GM12878 (cell line): ENCODE measurements at regions not wholly inside any gene's neighbourhood (a gene's known extent, or its start where the extent isn't known, plus 50 kb on each side); places are given as distances from the start of the nearest gene placed in this dataset.

Source experiments
- ATAC-seq: fragments of 200-7000 bp; cut with Tn5 transposase; 3 replicates; pipeline ENCODE4 v1.9.1; 2020; ENCODE audit warnings: mild to moderate bottlenecking, moderate library complexity
- BruUV-seq: library from RNA; stranded (reverse); fragments of 400-500 nt; replicated peaks from 2 replicates; lab custom pipeline; 2021; lab: Mats Ljungman, UMichigan
- CTCF ChIA-PET: fragments of 300-600 bp; sonication (Branson Sonifier 250); formaldehyde crosslinking; extraction: SDS; loops from one replicate; lab custom pipeline; 2021; ENCODE audit warnings: inconsistent platforms; lab: Yijun Ruan, JAX
- POLR2A ChIA-PET: fragments of 350-600 bp; formaldehyde crosslinking; extraction: SDS; loops from one replicate; lab custom pipeline; 2021; ENCODE audit warnings: inconsistent platforms; lab: Charles Lee
- RAD21 ChIA-PET: fragments of 300-600 bp; sonication (Branson Sonifier 250); formaldehyde crosslinking; loops from one replicate; lab custom pipeline; 2023; ENCODE audit warnings: antibody characterized with exemption; ENCODE audit not compliant: unreplicated experiment; lab: Charles Lee
- SMC1A ChIA-PET: fragments of 300-600 bp; sonication (Branson Sonifier 250); formaldehyde crosslinking; loops from one replicate; lab custom pipeline; 2023; ENCODE audit not compliant: unreplicated experiment, uncharacterized antibody; lab: Charles Lee
- DNase-seq: peaks from one replicate; pipeline ENCODE4 v3.0.0-alpha.2; 2011; ENCODE audit warnings: low read depth, low spot score
- FAIRE-seq: peaks from 3 replicates; lab custom pipeline; 2011; peaks lifted over from hg19 to GRCh38; lab: Jason Lieb, UNC
- H2AFZ ChIP-seq: 2 replicates; pipeline ENCODE4 v1.6.0; 2011; ENCODE audit warnings: low read depth, low read length, control low read depth; ENCODE audit not compliant: control insufficient read depth
- H3K27ac ChIP-seq: 2 replicates; pipeline ENCODE4 v1.5.1; 2011; ENCODE audit warnings: control low read depth; ENCODE audit not compliant: control insufficient read depth, insufficient read depth
- H3K27me3 ChIP-seq, 2 experiments: replicated peaks in 1 of 2; 2 replicates each; pipeline versions ENCODE4 v1.6.0 to v1.6.1; 2011; ENCODE audit warnings: low read length in 1 of 2; ENCODE audit not compliant: control insufficient read depth in 2 of 2, insufficient read depth in 2 of 2
- H3K36me3 ChIP-seq, 2 experiments: 2 replicates each; pipeline ENCODE4 v1.5.1; 2011; ENCODE audit warnings: low read length in 1 of 2; ENCODE audit not compliant: control insufficient read depth in 2 of 2, insufficient read depth in 2 of 2
- H3K4me1 ChIP-seq: 2 replicates; pipeline ENCODE4 v1.6.1; 2011; ENCODE audit warnings: mild to moderate bottlenecking, low read length, moderate library complexity, mixed read lengths; ENCODE audit not compliant: control insufficient read depth, insufficient read depth
- H3K4me2 ChIP-seq: 2 replicates; pipeline ENCODE4 v1.6.0; 2011; ENCODE audit warnings: control low read depth; ENCODE audit not compliant: control insufficient read depth, insufficient read depth
- H3K4me3 ChIP-seq: fragments of 200-600 bp; sonication (generic); 2 replicates; pipeline ENCODE4 v1.5.1; 2016
- H3K79me2 ChIP-seq: 2 replicates; pipeline ENCODE4 v1.6.0; 2011; ENCODE audit warnings: low read length; ENCODE audit not compliant: control insufficient read depth, insufficient read depth
- H3K9ac ChIP-seq: 2 replicates; pipeline ENCODE4 v1.8.0; 2011; ENCODE audit warnings: low read length, control low read depth, mixed read lengths; ENCODE audit not compliant: control insufficient read depth, insufficient read depth
- H3K9me3 ChIP-seq: replicated peaks from 3 replicates; pipeline ENCODE4 v1.5.1; 2011; ENCODE audit warnings: mild to moderate bottlenecking, low read length; ENCODE audit not compliant: control insufficient read depth, insufficient read depth
- H4K20me1 ChIP-seq: 2 replicates; pipeline ENCODE4 v1.6.0; 2011; ENCODE audit not compliant: control insufficient read depth, insufficient read depth
- CREM ChIP-seq: IDR thresholded peaks from 2 replicates; pipeline ENCODE4 v1.6.1; 2014; ENCODE audit warnings: antibody characterized with exemption, low read depth
- FOS ChIP-seq: IDR thresholded peaks from 3 replicates; pipeline ENCODE4 v1.6.1; 2011; ENCODE audit warnings: borderline replicate concordance; ENCODE audit not compliant: insufficient read length; ENCODE audit errors: extremely low read depth
- GATAD2B ChIP-seq: fragments of 450-650 bp; conservative IDR thresholded peaks from 2 replicates; pipeline ENCODE4 v1.6.1; 2017; ENCODE audit warnings: low read depth, mild to moderate bottlenecking, moderate library complexity
- HCFC1 ChIP-seq: fragments of 150-350 bp; IDR thresholded peaks from 2 replicates; pipeline ENCODE4 v1.6.1; 2014; ENCODE audit warnings: low read length
- NFIC ChIP-seq: IDR thresholded peaks from 2 replicates; pipeline ENCODE4 v1.6.1; 2012; ENCODE audit warnings: low read depth, mild to moderate bottlenecking, inconsistent platforms, low read length, moderate library complexity
- TARDBP ChIP-seq: IDR thresholded peaks from 2 replicates; pipeline ENCODE4 v1.6.1; 2016; ENCODE audit warnings: borderline replicate concordance
- TBL1XR1 ChIP-seq: IDR thresholded peaks from 2 replicates; pipeline ENCODE4 v1.6.1; 2012; ENCODE audit warnings: low read depth, low read length, improper control_type of control experiment
- WGBS: methylation state at CpG from one replicate; pipeline ENCODE4 v1.1.6; 2016; ENCODE audit warnings: low lambda C conversion rate; ENCODE audit not compliant: insufficient replicate concordance, insufficient coverage; ENCODE audit errors: missing lambda C conversion rate; 5-methylcytosine and 5-hydroxymethylcytosine counted together
- in situ Hi-C: fragments of 300-500 bp; cut with MboI; formaldehyde crosslinking; loops from 9 replicates; pipeline ENCODE4 v1.14.3; 2018; ENCODE audit warnings: mixed read lengths
- intact Hi-C: fragments of 100-400 bp; cut with micrococcal nuclease; formaldehyde crosslinking; loops from one replicate; pipeline ENCODE4 v1.14.2; 2022; ENCODE audit not compliant: unreplicated experiment
- TF ChIP-seq, protein P1 (sequence below): fragments of 450-650 bp; conservative IDR thresholded peaks from 2 replicates; pipeline ENCODE4 v1.6.1; 2017; ENCODE audit warnings: mild to moderate bottlenecking, moderate library complexity
- TF ChIP-seq, protein P2 (sequence below): fragments of 450-650 bp; IDR thresholded peaks from 2 replicates; pipeline ENCODE4 v1.6.1; 2017; ENCODE audit warnings: mild to moderate bottlenecking, moderate library complexity

DNA sequence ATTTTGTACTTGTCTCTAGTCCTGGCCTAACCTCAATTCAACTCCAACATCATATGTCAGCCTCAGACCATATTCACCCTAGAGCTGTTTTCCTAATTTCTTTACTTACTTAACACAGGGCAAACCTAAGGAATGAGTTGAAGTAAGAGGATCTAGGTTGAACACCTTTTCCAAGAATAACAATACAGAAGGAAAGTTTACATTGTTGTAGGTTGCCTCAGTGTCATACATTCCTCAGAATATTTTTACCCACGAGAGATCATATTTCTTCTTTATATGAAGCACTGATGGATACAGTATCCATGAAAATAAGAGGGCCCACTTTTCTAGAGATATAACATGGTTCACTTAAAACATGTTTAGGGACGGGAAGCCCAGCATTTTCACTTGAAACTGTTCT is 369.5 kb downstream of the CNTN6 start:
- ChIA-PET CTCF (no interaction called here), POLR2A (no interaction called here), SMC1A (no interaction called here), RAD21 (no interaction called here)
- Histone ChIP-seq H3K9ac (no peak overlapping the region), H3K27ac (no peak overlapping the region), H3K9me3 (no peaks in the 10 kb centered on the region), H3K4me3 (no peak overlapping the region), H2AFZ (no peak overlapping the region), H3K79me2 (no peaks in the 10 kb centered on the region), H3K4me2 (no peak overlapping the region), H3K27me3 (no peaks in the 10 kb centered on the region), H3K4me1 (no peaks in the 10 kb centered on the region), H4K20me1 (no peaks in the 10 kb centered on the region), H3K36me3 (no peaks in the 10 kb centered on the region)
- ATAC-seq (no peak), FAIRE-seq (no peak), DNase-seq (no peak)
- in situ Hi-C loops, result no loop called here
- BruUV-seq, result no TSS peak
- 0% methylated on average over 2 of the region's 2 CpGs for WGBS
- TF ChIP-seq, protein P1, sequence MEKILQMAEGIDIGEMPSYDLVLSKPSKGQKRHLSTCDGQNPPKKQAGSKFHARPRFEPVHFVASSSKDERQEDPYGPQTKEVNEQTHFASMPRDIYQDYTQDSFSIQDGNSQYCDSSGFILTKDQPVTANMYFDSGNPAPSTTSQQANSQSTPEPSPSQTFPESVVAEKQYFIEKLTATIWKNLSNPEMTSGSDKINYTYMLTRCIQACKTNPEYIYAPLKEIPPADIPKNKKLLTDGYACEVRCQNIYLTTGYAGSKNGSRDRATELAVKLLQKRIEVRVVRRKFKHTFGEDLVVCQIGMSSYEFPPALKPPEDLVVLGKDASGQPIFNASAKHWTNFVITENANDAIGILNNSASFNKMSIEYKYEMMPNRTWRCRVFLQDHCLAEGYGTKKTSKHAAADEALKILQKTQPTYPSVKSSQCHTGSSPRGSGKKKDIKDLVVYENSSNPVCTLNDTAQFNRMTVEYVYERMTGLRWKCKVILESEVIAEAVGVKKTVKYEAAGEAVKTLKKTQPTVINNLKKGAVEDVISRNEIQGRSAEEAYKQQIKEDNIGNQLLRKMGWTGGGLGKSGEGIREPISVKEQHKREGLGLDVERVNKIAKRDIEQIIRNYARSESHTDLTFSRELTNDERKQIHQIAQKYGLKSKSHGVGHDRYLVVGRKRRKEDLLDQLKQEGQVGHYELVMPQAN, result no peak
- TF ChIP-seq, protein P2, sequence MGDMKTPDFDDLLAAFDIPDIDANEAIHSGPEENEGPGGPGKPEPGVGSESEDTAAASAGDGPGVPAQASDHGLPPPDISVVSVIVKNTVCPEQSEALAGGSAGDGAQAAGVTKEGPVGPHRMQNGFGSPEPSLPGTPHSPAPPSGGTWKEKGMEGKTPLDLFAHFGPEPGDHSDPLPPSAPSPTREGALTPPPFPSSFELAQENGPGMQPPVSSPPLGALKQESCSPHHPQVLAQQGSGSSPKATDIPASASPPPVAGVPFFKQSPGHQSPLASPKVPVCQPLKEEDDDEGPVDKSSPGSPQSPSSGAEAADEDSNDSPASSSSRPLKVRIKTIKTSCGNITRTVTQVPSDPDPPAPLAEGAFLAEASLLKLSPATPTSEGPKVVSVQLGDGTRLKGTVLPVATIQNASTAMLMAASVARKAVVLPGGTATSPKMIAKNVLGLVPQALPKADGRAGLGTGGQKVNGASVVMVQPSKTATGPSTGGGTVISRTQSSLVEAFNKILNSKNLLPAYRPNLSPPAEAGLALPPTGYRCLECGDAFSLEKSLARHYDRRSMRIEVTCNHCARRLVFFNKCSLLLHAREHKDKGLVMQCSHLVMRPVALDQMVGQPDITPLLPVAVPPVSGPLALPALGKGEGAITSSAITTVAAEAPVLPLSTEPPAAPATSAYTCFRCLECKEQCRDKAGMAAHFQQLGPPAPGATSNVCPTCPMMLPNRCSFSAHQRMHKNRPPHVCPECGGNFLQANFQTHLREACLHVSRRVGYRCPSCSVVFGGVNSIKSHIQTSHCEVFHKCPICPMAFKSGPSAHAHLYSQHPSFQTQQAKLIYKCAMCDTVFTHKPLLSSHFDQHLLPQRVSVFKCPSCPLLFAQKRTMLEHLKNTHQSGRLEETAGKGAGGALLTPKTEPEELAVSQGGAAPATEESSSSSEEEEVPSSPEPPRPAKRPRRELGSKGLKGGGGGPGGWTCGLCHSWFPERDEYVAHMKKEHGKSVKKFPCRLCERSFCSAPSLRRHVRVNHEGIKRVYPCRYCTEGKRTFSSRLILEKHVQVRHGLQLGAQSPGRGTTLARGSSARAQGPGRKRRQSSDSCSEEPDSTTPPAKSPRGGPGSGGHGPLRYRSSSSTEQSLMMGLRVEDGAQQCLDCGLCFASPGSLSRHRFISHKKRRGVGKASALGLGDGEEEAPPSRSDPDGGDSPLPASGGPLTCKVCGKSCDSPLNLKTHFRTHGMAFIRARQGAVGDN, result no peak
- no peak for TF ChIP-seq TARDBP
- TF ChIP-seq TBL1XR1, result no peak
- TF ChIP-seq CREM, result no peak
- TF ChIP-seq FOS, result no peak
- TF ChIP-seq GATAD2B, result no peak
- TF ChIP-seq HCFC1, result no peak
- no peak for TF ChIP-seq NFIC
- intact Hi-C loops, result no loop called here
